OCI-M2 (cell line): ENCODE measurements at regions not wholly inside any gene's neighbourhood (a gene's known extent, or its start where the extent isn't known, plus 50 kb on each side); places are given as distances from the start of the nearest gene placed in this dataset.
A peak's percentile ranks its signal among the peaks of the same experiment; 100 is the strongest.

Source experiments
- DNase-seq: peaks from one replicate; lab custom pipeline; 2025; ENCODE audit not compliant: unreplicated experiment; lab: John Stamatoyannopoulos, UW

DNA sequence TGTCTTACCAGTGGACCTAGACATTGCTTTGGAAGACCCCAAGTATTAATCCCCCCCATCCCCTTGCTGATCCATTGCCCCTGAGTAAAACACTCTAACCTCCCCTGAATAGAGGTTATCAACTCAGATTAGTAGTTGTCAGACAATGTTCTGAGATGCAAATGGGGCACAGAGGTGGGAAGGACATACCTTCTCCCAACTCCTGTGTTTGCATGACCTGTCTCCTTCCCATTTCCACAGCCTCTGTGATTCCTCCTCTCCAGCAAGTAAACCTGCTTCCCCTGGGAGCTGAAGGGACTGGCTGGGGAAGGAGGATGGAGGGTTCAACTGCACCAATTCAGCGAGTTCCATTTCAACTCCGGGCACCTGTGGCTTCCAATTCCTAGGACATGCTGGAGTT, 199.8 kb upstream of the SASH1 start:
- DNase-seq: no peak

DNA sequence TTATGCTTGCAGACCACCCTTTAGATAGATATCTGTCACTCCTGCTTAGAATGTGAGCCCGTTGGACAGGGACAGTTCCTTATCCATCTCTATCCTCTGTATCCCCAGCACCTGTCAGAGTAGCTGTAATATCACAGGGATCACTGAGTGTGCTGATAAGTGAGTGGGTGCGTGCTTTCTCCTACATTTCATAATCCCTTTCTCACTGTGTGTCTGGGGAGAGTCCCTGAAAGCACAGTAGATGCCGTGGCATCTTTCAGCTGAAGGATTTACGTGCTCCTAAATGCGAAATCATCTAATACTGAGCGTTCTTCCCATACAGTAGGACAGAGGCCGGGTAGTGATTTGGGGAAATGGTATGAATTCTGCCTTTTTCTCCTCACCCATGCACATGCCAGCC, 198.9 kb upstream of the SASH1 start:
- no peak for DNase-seq

- DNase-seq: peak; percentile 23
Observed at GRCh38 chr6:148144917-148145521, 197.6 kb upstream of the SASH1 start.

DNA sequence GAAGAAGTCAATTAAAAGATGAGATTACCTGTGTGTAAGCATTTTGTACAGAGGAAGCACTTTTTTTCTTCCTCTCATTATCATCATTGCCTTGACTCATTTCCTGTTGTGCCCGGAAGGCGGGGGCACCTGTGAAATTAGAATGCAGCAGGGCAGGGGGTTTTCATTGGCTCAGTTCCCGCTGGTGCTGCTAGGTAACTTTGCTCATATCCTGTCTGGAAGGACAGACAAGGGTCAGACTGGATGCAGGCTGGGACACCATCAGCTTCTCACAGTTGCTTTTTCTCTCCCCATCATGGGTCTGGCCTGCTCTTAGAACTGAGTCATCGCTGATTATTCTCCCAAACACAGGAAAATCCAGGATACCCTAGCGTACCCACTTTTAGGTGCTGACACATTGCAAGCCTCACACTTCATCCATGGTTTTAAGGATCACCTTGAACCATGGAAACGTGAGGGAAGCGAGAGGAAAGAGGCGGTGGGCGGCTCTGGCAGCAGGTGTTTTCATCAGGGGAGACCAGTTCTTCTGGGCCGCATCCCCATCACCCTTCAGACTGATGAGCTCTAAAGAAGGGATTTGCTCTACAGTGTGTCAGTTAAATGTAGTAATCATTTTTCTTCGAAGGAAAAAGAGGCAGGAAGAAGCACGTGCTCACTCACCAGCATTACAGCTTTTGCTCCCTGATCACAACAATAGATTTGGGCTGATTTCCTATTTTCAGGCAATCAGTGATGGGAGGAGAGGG, 195.7 kb upstream of the SASH1 start:
- DNase-seq: no peak

- no peak for DNase-seq
Observed at GRCh38 chr6:148147463-148147830, 195.2 kb upstream of the SASH1 start.

- DNase-seq: no peak
Observed at GRCh38 chr6:148151896-148152643, 190.6 kb upstream of the SASH1 start.

- DNase-seq: no peak
Observed at GRCh38 chr6:148154668-148155067, 188.0 kb upstream of the SASH1 start.

GRCh38 chr6:148155293-148155692, 187.3 kb upstream of the SASH1 start:
- DNase-seq: no peak

- no peak for DNase-seq
Observed at GRCh38 chr6:148157841-148158240, 184.8 kb upstream of the SASH1 start.

DNA sequence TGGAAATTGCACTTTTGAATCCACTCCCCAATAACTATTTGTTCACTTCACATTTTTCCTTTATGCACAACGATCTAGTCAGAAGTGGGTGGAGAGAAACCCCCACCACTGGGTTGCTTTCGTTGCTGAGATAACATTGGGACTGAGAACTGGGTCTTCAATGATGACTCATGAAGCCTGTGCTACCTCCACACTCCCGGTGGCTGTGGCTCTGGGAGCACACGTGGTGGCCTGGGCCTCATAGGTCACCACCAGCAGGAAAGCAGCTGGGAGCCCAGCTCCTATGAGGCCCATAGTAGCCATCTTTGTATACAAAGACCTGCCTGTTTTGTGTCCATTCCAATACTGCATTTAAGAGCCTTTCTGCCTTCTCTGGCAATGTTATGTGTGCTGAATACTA, 178.0 kb upstream of the SASH1 start:
- no peak for DNase-seq

GRCh38 chr6:148166339-148166968, 176.2 kb upstream of the SASH1 start:
- DNase-seq: peak; percentile 6

DNA sequence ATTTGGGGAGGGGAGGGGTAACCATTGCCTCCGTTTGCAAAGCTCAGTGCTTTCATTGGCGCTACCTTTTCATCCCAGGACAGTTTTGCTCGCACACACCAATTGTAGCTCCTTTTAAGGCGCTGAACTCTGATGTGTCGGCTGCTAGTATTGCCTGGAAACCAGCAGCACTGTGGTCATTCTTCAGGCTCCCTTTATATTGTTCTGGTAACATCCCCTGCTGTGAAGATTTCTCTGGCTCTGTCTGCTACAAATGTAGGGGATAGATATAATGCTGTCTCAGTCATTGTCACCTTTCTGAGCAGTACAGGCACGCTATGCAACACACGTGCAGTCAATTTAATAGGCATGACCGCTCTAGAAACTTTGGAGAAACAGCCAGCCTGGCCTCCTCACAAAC, 172.9 kb upstream of the SASH1 start:
- DNase-seq: no peak

DNA sequence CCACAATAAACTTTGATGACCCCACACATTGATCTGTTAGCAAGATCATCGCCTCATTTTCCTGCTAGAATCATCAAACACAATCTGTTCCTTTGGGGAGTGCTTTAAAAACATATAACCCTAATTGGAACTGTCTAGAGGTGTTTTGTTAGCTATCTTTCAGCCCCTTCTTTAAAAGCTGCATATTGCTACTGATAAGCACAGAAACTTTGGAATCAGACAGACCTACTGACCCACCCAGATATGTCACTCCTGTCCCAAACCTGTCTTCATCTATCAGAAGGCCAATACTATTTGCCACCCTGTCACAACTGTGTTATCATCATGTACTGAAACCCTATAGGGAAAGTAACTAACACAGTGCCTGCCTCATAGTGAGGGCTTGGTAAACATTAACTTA, 172.4 kb upstream of the SASH1 start:
- no peak for DNase-seq

DNA sequence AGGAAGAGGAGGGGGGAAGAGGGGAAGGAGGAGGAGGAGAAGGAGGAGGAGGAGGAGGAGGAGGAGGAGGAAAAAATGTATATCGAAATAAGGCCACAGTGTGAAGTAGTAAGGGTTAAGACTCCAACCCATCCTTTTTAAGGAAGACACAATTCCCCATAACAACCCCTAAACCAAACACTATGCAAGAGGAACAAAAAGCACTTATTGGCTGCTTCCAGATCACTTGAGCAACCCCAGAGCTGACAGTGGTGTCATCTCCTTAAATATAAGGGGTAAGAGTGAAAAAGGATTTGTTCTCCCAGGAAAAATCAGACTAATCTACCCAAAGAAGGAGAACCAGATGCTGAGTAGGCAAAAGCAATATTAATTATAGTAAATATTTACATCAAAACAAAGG, 169.1 kb upstream of the SASH1 start:
- DNase-seq: no peak

GRCh38 chr6:148175550-148176188, 167.0 kb upstream of the SASH1 start:
- DNase-seq: no peak

DNA sequence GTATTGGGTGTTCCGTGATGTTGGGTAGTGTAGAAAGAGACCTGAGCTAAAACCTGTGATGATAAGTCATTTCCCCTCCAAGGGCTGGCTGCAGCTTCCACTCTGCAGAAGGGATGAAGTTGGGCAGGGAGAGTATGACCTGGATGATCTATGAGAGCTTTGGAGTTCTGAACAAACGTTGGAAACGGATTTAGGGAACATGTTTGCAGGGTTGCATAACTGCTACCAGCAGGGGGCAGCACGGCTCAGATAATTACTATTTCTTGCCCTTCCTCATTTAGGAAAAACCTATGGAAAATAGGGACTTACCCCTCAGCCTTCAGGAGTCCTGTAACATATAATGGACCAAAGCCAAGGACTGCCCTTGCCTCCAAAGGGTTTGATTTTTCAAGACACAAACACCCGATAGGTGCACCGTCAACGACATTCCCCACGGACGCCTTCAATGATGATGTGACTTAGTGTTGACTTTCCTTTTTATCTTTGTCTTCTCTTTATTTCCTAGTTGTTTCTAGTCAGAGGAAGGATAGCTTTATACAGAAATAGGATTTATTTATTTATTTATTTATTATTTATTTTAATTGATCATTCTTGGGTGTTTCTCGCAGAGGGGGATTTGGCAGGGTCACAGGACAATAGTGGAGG, 164.9 kb upstream of the SASH1 start:
- DNase-seq: no peak

- DNase-seq: no peak
Observed at GRCh38 chr6:148179786-148180185, 162.9 kb upstream of the SASH1 start.

DNA sequence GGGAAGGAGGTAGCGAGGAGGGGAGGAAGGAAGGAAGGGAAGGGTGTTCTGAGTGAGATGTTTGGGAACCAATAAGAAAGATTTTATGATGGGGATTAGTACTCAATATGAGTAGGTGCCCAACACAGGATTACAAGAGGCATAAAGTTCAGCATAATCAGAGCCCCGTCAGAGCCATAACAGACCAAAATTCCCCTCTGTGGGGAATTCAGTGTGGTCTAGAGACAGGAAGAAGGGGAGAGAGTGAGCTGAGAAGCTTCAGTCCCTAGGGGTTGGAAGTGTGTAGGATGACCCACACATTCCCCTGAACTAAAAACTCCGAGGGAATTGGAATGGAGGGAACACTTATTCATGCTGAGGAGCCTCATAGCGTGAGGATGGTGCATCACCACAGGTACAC, 160.3 kb upstream of the SASH1 start:
- no peak for DNase-seq

DNA sequence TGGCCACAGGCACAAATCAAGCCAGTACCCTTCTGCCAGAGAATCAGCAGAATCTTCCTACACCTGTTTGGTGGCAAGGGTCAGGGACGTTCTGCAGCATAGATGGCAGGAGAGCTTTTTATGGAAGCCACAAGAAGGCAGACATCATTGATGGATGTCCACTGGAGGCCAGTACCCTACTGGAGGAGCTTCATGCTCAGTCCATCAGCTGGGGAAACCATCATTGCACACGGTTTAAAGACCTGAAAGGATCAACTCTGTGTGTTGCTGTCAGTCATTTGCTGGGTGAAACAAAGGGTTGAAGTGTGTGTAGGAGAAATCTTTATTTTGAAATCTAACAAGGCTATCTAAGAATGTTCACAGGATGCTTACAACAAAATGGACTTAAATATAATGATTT, 158.9 kb upstream of the SASH1 start:
- no peak for DNase-seq

DNA sequence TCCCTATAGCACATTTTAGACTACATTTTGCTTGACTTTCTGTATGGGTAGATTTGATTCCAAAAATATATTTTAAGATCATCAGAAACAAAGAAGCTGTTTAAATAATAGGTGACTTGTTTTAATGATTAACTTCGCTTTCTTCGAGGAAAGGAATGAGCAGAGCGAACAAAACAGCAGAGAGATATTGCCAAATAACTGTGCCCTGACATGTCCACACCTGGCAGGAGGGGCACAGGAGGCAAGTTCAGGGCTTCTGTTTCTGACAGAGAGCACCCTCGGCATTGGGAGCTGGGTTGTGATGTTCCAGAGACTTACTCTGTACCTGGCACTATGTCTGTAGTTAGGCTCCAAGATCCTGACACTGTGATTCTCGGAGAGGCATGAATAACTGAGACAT, 155.7 kb upstream of the SASH1 start:
- no peak for DNase-seq

DNA sequence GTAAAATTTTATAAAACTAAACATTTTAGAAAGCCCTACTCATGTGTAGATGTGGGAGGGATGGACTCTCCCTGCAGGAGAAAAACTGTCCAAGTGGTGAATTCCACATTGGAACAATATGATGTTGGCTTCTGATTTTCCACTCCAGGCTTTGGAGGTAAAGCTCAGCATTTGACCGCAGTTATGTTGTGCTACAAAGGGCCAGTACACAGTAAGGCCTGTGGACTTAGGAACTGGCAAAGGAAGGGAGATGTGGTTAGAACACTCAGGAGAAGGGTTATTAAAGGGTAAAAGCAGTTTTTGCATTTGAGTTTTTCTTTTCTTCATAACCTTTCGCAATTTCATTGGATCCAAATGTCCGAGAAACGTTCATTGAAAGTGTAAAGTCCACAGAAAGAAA, 150.3 kb upstream of the SASH1 start:
- no peak for DNase-seq
